Activated CD4-positive, CD25-positive, alpha-beta regulatory T cell treated with anti-CD3 and anti-CD28 coated beads, Interleukin-2, amount 50 U/mL, for 72 hours (primary cell): ENCODE measurements at regions not wholly inside any gene's neighbourhood (a gene's known extent, or its start where the extent isn't known, plus 50 kb on each side); places are given as distances from the start of the nearest gene placed in this dataset.

Experiments used
- DNase-seq: peaks from one replicate; pipeline ENCODE4 v3.0.0; 2021

GRCh38 chrX:14476205-14476604 lies 53.1 kb upstream of the GLRA2 start:
- no peak for DNase-seq

DNA sequence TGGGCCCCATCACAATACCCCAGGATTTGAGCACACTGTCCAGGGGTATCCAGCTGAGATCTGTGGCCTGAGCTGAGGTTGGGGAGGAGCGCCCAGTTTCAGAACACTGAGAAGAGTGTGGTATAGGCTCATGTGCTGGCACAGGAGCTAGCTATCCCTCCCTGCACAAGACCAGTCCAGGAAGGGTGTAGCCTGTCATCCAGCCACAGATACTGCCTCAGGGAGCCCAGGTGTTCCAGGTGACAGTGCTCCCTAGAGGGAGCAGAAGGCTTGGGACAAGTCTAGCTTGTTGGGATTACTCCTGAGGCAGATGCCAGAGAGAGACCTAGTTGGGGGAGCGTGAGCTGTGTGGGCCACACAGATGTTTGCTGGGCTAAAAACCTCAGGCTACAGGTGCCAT lies 79.6 kb upstream of the GLRA2 start:
- DNase-seq: no peak

GRCh38 chrX:14448406-14448805 lies 80.9 kb upstream of the GLRA2 start:
- DNase-seq: no peak

GRCh38 chrX:14440106-14440505 lies 89.2 kb upstream of the GLRA2 start:
- no peak for DNase-seq

DNA sequence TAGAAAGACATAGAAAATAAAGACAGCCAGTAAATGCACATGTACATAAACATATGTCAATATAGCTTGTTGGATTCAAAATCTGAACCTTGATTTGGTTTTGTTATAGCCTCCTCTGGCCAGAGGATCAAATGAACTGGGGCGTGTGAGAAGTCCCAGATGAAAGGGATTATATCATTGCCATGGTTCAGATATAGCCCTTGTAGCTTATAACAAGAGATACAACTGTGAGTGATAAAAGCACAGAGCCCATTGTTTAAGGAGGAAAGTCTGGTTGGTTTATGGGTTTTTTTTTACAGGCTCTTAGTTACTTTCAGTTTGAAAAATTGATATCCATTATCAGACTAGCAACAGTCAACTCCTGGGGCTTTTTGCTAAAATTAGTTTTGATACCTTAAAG lies 101.7 kb upstream of the GLRA2 start:
- DNase-seq: no peak

- no peak for DNase-seq
Measured at GRCh38 chrX:14420841-14421240, 108.5 kb upstream of the GLRA2 start.

DNA sequence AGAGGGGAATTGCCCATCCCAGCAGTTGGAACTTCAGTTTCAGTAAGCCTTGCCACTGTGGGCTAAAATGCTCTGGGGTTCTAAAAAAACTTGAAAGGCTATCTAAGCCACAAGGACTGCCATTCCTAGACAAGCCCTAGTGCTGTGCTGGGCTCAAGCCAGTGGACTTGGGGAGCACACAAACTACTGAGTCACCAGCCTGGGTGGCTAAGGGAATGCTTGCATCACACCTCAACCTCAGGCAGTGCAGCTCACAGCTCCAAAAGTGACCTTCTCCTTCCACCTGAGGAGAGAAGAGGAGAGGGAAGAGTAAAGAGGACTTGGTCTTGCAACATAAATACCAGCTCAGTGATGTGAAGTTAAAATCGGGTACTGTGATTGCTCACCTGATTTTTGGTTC lies 116.7 kb upstream of the GLRA2 start:
- no peak for DNase-seq

DNA sequence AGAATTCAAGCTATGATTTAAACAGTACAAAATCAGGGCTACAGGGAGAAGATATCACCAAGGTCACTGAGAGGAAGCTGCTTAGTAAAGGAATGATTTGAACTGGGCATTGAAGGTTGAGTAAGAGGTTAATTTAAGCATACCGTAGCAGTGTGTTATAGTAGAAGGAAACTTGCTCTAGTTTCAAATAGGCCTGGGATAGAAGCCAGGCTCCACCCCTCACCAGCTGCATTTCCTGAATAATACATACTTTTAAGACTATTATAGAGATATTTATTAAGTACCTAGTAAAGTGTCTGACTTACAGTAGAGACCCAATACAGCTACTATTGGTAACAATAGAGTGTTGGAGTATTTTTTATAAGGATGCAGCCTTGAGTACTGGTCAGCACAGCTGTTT lies 118.0 kb upstream of the GLRA2 start:
- no peak for DNase-seq

DNA sequence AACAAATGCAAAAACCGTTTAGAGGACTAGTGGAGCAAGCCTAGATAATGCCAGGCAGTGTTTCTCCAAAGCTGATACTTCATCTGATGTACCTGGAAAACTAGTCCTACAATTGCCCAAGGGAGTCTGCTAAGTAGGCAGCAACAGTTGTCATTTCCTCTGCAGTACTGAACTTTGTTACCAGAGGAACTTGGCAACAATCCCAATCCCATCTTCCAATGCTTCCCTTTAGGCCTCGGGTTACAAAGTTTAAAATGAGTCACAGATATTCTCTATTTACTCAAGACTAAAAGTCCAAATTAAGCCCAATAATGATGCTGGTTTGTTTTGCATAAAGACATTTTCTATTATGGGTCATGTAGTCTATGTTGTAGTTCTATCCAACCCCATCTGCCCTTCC lies 120.0 kb upstream of the GLRA2 start:
- DNase-seq: no peak

DNA sequence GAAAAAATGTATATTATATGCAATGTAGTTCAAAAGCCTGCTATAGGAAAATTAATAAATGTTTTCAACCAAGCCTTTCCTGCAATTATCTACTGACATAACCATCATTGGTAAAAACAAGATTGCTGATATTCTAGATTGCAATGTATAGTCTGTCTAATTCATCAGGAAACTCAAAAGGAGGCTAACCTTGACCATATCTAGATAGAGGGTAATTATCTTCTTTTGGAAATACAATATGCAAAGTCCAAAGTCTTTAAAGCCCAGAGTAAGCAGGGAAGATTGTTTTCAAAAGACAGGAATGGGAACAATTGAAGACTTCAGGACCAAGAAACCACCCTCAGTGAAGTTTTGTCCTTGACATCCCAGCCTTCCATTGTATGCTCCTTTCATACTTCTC lies 123.1 kb upstream of the GLRA2 start:
- no peak for DNase-seq

- no peak for DNase-seq
Measured at GRCh38 chrX:14398725-14399124, 130.6 kb upstream of the GLRA2 start.

DNA sequence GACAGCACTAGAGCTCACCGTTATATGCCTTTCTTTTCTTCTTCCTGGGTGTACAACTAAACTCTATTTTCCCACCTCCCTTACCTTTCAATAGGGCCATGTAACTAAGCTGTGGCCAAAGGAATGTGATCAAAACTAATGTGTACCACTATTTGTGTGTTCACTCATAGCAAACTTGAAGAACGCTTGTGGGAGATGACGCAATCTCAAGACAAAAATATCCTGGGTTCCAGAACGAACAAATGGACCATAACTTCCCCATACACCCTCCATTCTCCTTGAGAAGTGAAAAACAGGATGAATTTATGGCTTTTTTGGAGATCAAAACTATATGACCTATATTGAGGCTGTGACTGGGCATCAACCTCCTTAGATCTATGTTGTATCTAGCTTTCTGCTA lies 139.7 kb upstream of the GLRA2 start:
- DNase-seq: no peak

DNA sequence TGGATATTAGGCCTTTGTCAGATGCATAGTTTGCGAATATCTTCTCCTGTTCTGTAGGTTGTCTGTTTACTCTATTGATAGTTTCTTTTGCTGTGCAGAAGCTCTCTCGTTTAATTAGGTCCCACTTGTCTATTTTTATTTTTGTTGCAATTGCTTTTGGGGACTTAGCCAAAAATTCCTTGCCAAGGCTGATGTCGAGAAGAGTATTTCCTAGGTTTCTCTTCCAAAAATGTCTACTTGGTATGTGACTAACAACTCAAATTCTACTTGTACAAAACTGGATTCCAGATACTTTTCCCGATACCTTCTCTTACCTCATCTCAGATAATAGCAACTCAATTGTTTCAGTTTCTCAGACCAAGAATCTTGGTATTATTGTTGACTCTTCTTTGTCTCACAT lies 142.4 kb upstream of the GLRA2 start:
- DNase-seq: no peak

GRCh38 chrX:14380044-14380443 lies 149.3 kb upstream of the GLRA2 start:
- no peak for DNase-seq

GRCh38 chrX:14377427-14377826 lies 151.9 kb upstream of the GLRA2 start:
- no peak for DNase-seq

DNA sequence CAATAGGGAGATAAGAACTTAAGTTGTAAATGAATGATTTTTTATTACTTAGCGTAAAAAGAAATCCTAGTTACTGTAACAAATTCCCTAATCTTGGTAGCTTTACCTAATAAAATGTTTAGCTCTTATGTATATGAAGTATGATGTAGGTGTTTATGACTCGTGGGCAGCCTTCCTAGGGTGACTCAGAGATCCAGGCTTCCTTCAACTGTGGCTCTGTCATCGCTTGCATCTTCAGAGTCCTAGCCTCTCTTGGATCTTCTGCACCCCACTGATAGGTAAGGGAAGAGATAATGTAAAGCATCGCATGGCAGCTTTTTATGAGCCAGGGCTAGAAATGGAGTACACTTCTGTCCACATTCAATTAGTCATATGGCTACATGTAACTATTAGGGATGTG lies 165.6 kb upstream of the GLRA2 start:
- DNase-seq: no peak

- DNase-seq: no peak
Measured at GRCh38 chrX:14362721-14363120, 166.6 kb upstream of the GLRA2 start.

- no peak for DNase-seq
Measured at GRCh38 chrX:14361435-14361834, 167.9 kb upstream of the GLRA2 start.

DNA sequence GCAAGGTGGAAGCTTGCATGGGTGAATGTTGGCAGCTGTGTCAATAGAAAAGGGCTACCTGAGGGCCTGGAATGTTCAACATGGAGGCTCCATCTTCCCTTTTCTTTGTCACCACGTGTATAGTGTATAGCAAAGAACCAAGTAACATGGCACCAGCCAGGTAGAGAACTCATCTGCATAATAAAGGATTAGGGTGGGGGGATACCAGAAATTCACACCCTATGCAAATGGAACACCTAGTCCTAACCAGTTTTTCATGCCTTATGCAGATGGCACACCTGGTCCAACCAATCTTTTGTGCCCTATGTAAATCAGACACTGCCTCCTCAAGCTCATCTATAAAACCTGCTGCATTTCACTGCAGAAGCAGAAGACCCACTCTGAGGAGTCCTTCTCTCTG lies 169.6 kb upstream of the GLRA2 start:
- DNase-seq: no peak

- DNase-seq: no peak
Measured at GRCh38 chrX:14359316-14359715, 170.0 kb upstream of the GLRA2 start.

- DNase-seq: no peak
Measured at GRCh38 chrX:14357314-14357713, 172.0 kb upstream of the GLRA2 start.

- DNase-seq: no peak
Measured at GRCh38 chrX:14356401-14356800, 172.9 kb upstream of the GLRA2 start.

DNA sequence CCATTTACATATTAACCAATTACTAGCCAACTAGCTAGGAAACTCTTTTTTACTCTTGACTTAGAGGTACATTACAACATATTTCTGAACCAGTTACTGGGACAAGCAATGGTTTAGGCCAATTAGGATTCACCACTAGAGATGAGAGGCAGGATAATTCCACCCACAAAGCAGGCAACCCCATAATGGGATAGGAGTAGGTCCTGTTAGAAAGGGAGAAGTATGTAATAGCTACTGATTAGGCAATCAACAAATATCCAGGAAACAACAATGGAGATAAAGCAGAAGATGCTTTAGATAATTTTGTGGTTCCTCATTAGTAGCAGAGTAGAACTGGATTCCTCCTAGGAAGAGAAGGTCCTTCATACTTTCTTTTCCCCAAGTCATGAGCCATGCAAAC lies 173.8 kb upstream of the GLRA2 start:
- no peak for DNase-seq

GRCh38 chrX:14354521-14354920 lies 174.8 kb upstream of the GLRA2 start:
- DNase-seq: no peak

- DNase-seq: no peak
Measured at GRCh38 chrX:14352511-14352910, 176.8 kb upstream of the GLRA2 start.

DNA sequence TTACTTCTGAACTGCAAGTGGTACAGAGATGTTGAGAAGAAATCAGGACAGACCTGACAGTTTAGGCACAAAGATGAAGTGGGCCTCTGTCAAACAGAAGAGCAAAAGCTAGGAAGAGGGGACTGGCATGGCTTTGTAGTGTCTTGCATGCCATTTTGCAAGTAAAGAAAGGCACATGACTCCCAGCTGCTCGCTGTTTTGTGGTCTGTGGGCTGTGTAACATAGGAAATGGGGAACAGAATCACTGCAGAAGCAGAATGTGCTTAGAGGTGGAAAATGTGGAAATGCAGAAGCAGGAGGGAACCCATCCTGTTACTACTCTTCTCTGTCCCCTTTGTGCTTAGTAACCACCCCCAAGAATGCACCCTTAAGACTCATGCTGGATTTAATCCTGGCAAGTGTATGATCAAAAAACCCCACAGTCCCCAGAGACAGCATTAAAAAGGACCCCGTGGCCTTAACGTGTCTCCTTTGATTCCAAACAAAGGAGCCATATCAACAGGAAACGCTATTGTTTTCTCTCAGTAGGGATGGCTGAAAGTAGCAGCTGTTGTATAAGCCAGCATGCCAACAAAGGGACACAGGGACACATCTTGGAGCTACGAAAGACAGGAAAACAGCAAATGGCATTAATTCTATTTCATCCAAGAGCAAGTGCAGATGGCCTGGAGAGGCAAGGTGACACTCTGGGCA lies 177.6 kb upstream of the GLRA2 start:
- DNase-seq: no peak
